IMR-90 (cell line): ENCODE measurements at regions not wholly inside any gene's neighbourhood (a gene's known extent, or its start where the extent isn't known, plus 50 kb on each side); places are given as distances from the start of the nearest gene placed in this dataset.

Experiments used
- ATAC-seq: fragments of 200-7000 bp; cut with Tn5 transposase; 2 replicates; pipeline ENCODE4 v1.9.1; 2020; ENCODE audit warnings: low read depth, mild to moderate bottlenecking, moderate library complexity
- BruUV-seq: library from RNA; stranded (reverse); fragments of 400-500 nt; replicated peaks from 2 replicates; lab custom pipeline; 2021; lab: Mats Ljungman, UMichigan
- CTCF ChIA-PET: fragments of 300-600 bp; formaldehyde crosslinking; extraction: SDS; loops from one replicate; lab custom pipeline; 2021; ENCODE audit warnings: antibody characterized with exemption; lab: Yijun Ruan, JAX
- POLR2A ChIA-PET: fragments of 300-600 bp; sonication (Branson Sonifier 250); formaldehyde crosslinking; loops from one replicate; lab custom pipeline; 2022; ENCODE audit warnings: antibody characterized with exemption; ENCODE audit not compliant: unreplicated experiment; lab: Charles Lee
- DNase-seq: peaks from one replicate; pipeline ENCODE4 v3.0.0; 2013
- H2AFZ ChIP-seq: replicated peaks from 2 replicates; pipeline ENCODE3; 2013; ENCODE audit warnings: low read length, mild to moderate bottlenecking; ENCODE audit not compliant: poor library complexity
- H2AK5ac ChIP-seq: 2 replicates; pipeline ENCODE4 v1.6.1; 2013; ENCODE audit warnings: low read depth, low read length, inconsistent platforms
- H2AK9ac ChIP-seq: replicated peaks from 2 replicates; pipeline ENCODE3; 2013; ENCODE audit warnings: mild to moderate bottlenecking, low read depth, low read length, moderate library complexity; ENCODE audit not compliant: poor library complexity
- H2BK120ac ChIP-seq: 2 replicates; pipeline ENCODE4 v1.6.1; 2013; ENCODE audit warnings: low read depth, low read length, inconsistent platforms
- H2BK15ac ChIP-seq: 3 replicates; pipeline ENCODE4 v1.6.1; 2013; ENCODE audit warnings: low read depth, low read length, inconsistent platforms
- H2BK20ac ChIP-seq: 2 replicates; pipeline ENCODE4 v1.6.1; 2013; ENCODE audit warnings: low read depth, mild to moderate bottlenecking, inconsistent platforms, low read length, moderate library complexity
- H2BK5ac ChIP-seq: 2 replicates; pipeline ENCODE4 v1.6.1; 2013; ENCODE audit warnings: mild to moderate bottlenecking, low read depth, low read length, inconsistent platforms; ENCODE audit not compliant: poor library complexity, severe bottlenecking
- H3K14ac ChIP-seq: replicated peaks from 2 replicates; pipeline ENCODE4 v1.6.1; 2013; ENCODE audit warnings: low read depth, low read length, inconsistent platforms
- H3K18ac ChIP-seq: 2 replicates; pipeline ENCODE4 v1.6.1; 2013; ENCODE audit warnings: low read depth, low read length, control low read depth
- H3K23ac ChIP-seq: 2 replicates; pipeline ENCODE4 v1.6.1; 2013; ENCODE audit warnings: low read depth, low read length, inconsistent platforms
- H3K27ac ChIP-seq: 2 replicates; pipeline ENCODE4 v1.5.1; 2013; ENCODE audit warnings: mild to moderate bottlenecking, control low read depth, low read length; ENCODE audit not compliant: insufficient read depth
- H3K27me3 ChIP-seq: 2 replicates; pipeline ENCODE4 v1.6.1; 2013; ENCODE audit warnings: low read length; ENCODE audit not compliant: control insufficient read depth, insufficient read depth
- H3K36me3 ChIP-seq: 2 replicates; pipeline ENCODE4 v1.6.1; 2013; ENCODE audit warnings: low read length, mixed read lengths; ENCODE audit not compliant: control insufficient read depth, insufficient read depth
- H3K4ac ChIP-seq: 2 replicates; pipeline ENCODE4 v1.6.1; 2013; ENCODE audit warnings: low read depth, low read length, inconsistent platforms
- H3K4me1 ChIP-seq: 2 replicates; pipeline ENCODE4 v1.6.1; 2013; ENCODE audit warnings: low read length, mixed read lengths; ENCODE audit not compliant: control insufficient read depth, insufficient read depth
- H3K4me2 ChIP-seq: 2 replicates; pipeline ENCODE4 v1.6.1; 2013; ENCODE audit warnings: low read depth, mild to moderate bottlenecking, control low read depth, low read length, moderate library complexity
- H3K4me3 ChIP-seq: 2 replicates; pipeline ENCODE4 v1.5.1; 2013; ENCODE audit warnings: low read depth, mild to moderate bottlenecking, control low read depth, low read length, moderate library complexity; ENCODE audit not compliant: insufficient read depth
- H3K56ac ChIP-seq: 2 replicates; pipeline ENCODE4 v1.6.1; 2013; ENCODE audit warnings: low read length, inconsistent platforms; ENCODE audit not compliant: insufficient read depth; ENCODE audit errors: extremely low read depth
- H3K79me1 ChIP-seq, 2 experiments: 2 replicates each; pipeline ENCODE4 v1.6.1; 2013; ENCODE audit warnings: low read length in 2 of 2, inconsistent platforms in 1 of 2, low read depth in 1 of 2
- H3K9ac ChIP-seq: 2 replicates; pipeline ENCODE4 v1.6.1; 2013; ENCODE audit warnings: low read depth, low read length, control low read depth
- H3K9me1 ChIP-seq: 2 replicates; pipeline ENCODE4 v1.6.1; 2013; ENCODE audit warnings: low read length, inconsistent platforms; ENCODE audit not compliant: insufficient read depth
- H3K9me3 ChIP-seq: 2 replicates; pipeline ENCODE4 v1.6.1; 2013; ENCODE audit warnings: low read length; ENCODE audit not compliant: control insufficient read depth, insufficient read depth
- H4K20me1 ChIP-seq: 2 replicates; pipeline ENCODE4 v1.6.1; 2013; ENCODE audit warnings: low read length, inconsistent platforms; ENCODE audit not compliant: insufficient read depth
- H4K5ac ChIP-seq: 2 replicates; pipeline ENCODE4 v1.6.1; 2013; ENCODE audit warnings: mild to moderate bottlenecking, low read depth, low read length, control low read depth
- H4K8ac ChIP-seq, 2 experiments: 2 replicates each; pipeline ENCODE4 v1.6.1; 2013; ENCODE audit warnings: low read depth in 2 of 2, low read length in 2 of 2, control low read depth in 1 of 2, inconsistent platforms in 1 of 2
- H4K91ac ChIP-seq: 2 replicates; pipeline ENCODE4 v1.6.1; 2013; ENCODE audit warnings: low read depth, low read length, inconsistent platforms; ENCODE audit not compliant: insufficient read depth
- BHLHE40 ChIP-seq: fragments of 150-350 bp; IDR thresholded peaks from 2 replicates; pipeline ENCODE4 v1.6.1; 2016; ENCODE audit warnings: mild to moderate bottlenecking, low read depth, low read length
- MAFK ChIP-seq: IDR thresholded peaks from 2 replicates; pipeline ENCODE4 v1.6.1; 2012; ENCODE audit warnings: low read depth, low read length, improper control_type of control experiment
- NFE2L2 ChIP-seq: fragments of 150-350 bp; IDR thresholded peaks from 2 replicates; pipeline ENCODE4 v1.6.1; 2016; ENCODE audit warnings: low read depth, mild to moderate bottlenecking, low read length
- RAD21 ChIP-seq: IDR thresholded peaks from 2 replicates; pipeline ENCODE4 v1.6.1; 2012; ENCODE audit warnings: low read length, improper control_type of control experiment
- RCOR1 ChIP-seq: IDR thresholded peaks from 2 replicates; pipeline ENCODE4 v1.6.1; 2012; ENCODE audit warnings: mild to moderate bottlenecking, low read length, improper control_type of control experiment; ENCODE audit not compliant: insufficient replicate concordance
- dilution Hi-C: fragments of 300-500 bp; cut with HindIII; formaldehyde crosslinking; loops from one replicate; pipeline ENCODE4 v1.14.3; 2018; ENCODE audit warnings: low sequenced_read_pairs; ENCODE audit not compliant: unreplicated experiment
- in situ Hi-C: fragments of 300-500 bp; cut with MboI; formaldehyde crosslinking; loops from 3 replicates; pipeline ENCODE4 v1.14.3; 2019; ENCODE audit warnings: low sequenced_read_pairs, inconsistent platforms, mixed read lengths
- intact Hi-C: fragments of 100-400 bp; cut with micrococcal nuclease; formaldehyde crosslinking; loops from 2 replicates; pipeline ENCODE4 v1.10.0; 2022
- TF ChIP-seq, protein P1 (sequence below): conservative IDR thresholded peaks from 2 replicates; pipeline ENCODE4 v1.5.1; 2012; ENCODE audit warnings: mild to moderate bottlenecking, low read depth, low read length, improper control_type of control experiment

DNA sequence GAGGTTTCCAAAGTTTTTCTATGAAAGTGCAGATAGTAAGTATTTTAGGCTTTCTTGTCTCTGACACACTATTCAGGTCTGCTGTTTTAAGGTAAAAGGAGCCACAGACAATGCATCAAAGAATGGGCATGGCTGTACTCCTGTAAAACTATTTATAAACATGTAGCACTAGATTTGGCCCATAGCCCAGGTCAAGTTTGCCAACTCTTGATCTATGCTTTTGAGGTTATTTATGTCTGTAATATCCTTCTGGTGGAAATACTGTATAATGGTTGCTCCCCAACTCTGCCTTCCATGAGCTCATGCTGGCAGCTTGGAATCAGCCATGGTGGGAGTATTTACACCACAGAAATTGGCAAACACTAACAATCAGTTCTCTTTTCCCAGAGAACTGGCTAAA, 244.6 kb downstream of the BUB3 start:
- Histone ChIP-seq H2AFZ (no peak overlapping the region), H4K8ac (no peak overlapping the region), H4K20me1 (no peaks in the 10 kb centered on the region), H3K9ac (no peak overlapping the region), H3K27ac (no peak overlapping the region), H3K23ac (no peak overlapping the region), H4K5ac (no peak overlapping the region), H3K18ac (no peak overlapping the region), H4K91ac (no peak overlapping the region), H2BK15ac (no peak overlapping the region), H2AK5ac (no peak overlapping the region), H3K27me3 (no peaks in the 10 kb centered on the region), H2BK20ac (no peak overlapping the region), H3K36me3 (no peaks in the 10 kb centered on the region), H2BK5ac (no peak overlapping the region), H3K4me1 (no peaks in the 10 kb centered on the region), H3K4ac (no peak overlapping the region), H3K79me1 (no peaks in the 10 kb centered on the region), H3K4me2 (no peak overlapping the region), H3K14ac (no peak overlapping the region), H2BK120ac (no peak overlapping the region), H3K4me3 (no peak overlapping the region), H3K9me3 (peaks cover 42% of the 10 kb centered on the region), H3K56ac (no peak overlapping the region), H2AK9ac (no peak overlapping the region), H3K9me1 (no peaks in the 10 kb centered on the region)
- ChIA-PET POLR2A (no interaction called here), CTCF (no interaction called here)
- ATAC-seq: no peak
- dilution Hi-C loops: no loop called here
- BruUV-seq: no TSS peak
- intact Hi-C loops: no loop called here
- DNase-seq: no peak
- TF ChIP-seq BHLHE40 (no peak), NFE2L2 (no peak), RAD21 (no peak), RCOR1 (no peak), MAFK (no peak)
- TF ChIP-seq, protein P1, sequence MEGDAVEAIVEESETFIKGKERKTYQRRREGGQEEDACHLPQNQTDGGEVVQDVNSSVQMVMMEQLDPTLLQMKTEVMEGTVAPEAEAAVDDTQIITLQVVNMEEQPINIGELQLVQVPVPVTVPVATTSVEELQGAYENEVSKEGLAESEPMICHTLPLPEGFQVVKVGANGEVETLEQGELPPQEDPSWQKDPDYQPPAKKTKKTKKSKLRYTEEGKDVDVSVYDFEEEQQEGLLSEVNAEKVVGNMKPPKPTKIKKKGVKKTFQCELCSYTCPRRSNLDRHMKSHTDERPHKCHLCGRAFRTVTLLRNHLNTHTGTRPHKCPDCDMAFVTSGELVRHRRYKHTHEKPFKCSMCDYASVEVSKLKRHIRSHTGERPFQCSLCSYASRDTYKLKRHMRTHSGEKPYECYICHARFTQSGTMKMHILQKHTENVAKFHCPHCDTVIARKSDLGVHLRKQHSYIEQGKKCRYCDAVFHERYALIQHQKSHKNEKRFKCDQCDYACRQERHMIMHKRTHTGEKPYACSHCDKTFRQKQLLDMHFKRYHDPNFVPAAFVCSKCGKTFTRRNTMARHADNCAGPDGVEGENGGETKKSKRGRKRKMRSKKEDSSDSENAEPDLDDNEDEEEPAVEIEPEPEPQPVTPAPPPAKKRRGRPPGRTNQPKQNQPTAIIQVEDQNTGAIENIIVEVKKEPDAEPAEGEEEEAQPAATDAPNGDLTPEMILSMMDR: no peak
- in situ Hi-C loops: no loop called here
